ENCODE measurements at regions not wholly inside any gene's neighbourhood (a gene's known extent, or its start where the extent isn't known, plus 50 kb on each side); places are given as distances from the start of the nearest gene placed in this dataset.
A peak's percentile ranks its signal among the peaks of the same experiment; 100 is the strongest.

DNA sequence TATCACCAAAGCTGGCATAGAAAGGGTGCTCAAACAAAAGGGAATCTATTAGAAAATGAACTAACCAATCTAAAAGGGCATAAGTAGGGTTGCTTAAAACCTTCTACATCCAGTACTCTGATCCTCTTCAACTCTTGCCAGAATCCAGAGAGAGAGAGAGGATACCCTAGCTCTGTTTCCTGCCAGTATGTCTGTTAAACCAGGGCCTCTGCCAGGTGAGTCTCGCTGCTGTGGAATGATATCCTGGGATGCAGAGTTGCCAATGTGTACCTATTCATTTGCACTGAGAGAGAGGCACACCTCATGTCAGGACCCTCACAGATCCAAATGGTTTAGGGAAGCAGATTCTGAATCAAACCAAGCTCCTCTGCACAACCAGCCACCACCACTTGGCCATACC, 79.8 kb upstream of the DYNLRB2 start:
- H3K27ac ChIP-seq, result no peak overlapping the region
- DNase-seq, result no peak
- H3K36me3 ChIP-seq, result no peaks in the 10 kb centered on the region
- intact Hi-C loops (cut with DNase I; ENCODE audit: low total_unique reads), result no loop called here
- WGBS, 5 donors, result 53 to 86% (median 67%) methylated on average over 1 of the region's 1 CpG
- H3K4me1 ChIP-seq, result peaks cover 0 to 10% (median 3%) of the 10 kb centered on the region in 4 donors
- TF ChIP-seq EP300 (IDR thresholded peaks at IDR 0.05) (no peak), POLR2A (IDR thresholded peaks at IDR 0.05) (no peak), CTCF (IDR thresholded peaks at IDR 0.05) (no peak), POLR2AphosphoS5 (IDR thresholded peaks at IDR 0.05) (no peak)
- no peak overlapping the region for H3K4me3 ChIP-seq
- H3K27me3 ChIP-seq, result no peaks in the 10 kb centered on the region
- H3K9me3 ChIP-seq, result no peaks in the 10 kb centered on the region

- Histone ChIP-seq H3K27ac (no peak overlapping the region), H3K27me3 (no peaks in the 10 kb centered on the region), H3K36me3 (no peaks in the 10 kb centered on the region), H3K4me3 (no peak overlapping the region), H3K4me1 (peaks cover 0 to 10% (median 3%) of the 10 kb centered on the region in 4 donors), H3K9me3 (no peaks in the 10 kb centered on the region)
- no peak for DNase-seq
- TF ChIP-seq CTCF (IDR thresholded peaks at IDR 0.05), result no peak
- TF ChIP-seq EP300 (IDR thresholded peaks at IDR 0.05), result no peak
- TF ChIP-seq POLR2A (IDR thresholded peaks at IDR 0.05), result no peak
- 71 to 85% (median 74%) methylated on average over 4 to 5 of the region's 5 CpGs for whole genome bisulfite sequencing, 5 donors
- intact Hi-C loops (cut with DNase I; ENCODE audit: low total_unique reads), result no loop called here
Measured at GRCh38 chr16:80459966-80460365, 80.8 kb upstream of the DYNLRB2 start.

GRCh38 chr16:80459331-80459777, 81.4 kb upstream of the DYNLRB2 start:
- intact Hi-C loops (cut with DNase I; ENCODE audit: low total_unique reads), result no loop called here
- Histone ChIP-seq H3K4me1 (peaks cover 0 to 10% (median 3%) of the 10 kb centered on the region in 4 donors), H3K9me3 (no peaks in the 10 kb centered on the region), H3K4me3 (no peak overlapping the region), H3K27ac (no peak overlapping the region), H3K36me3 (no peaks in the 10 kb centered on the region), H3K27me3 (no peaks in the 10 kb centered on the region)
- 83 to 94% (median 92%) methylated on average over 3 of the region's 3 CpGs for WGBS, 5 donors
- no peak for TF ChIP-seq EP300 (IDR thresholded peaks at IDR 0.05)
- TF ChIP-seq POLR2A (IDR thresholded peaks at IDR 0.05), result no peak
- no peak for TF ChIP-seq POLR2AphosphoS5 (IDR thresholded peaks at IDR 0.05)
- TF ChIP-seq CTCF (IDR thresholded peaks at IDR 0.05), result no peak
- DNase-seq, result peak in 1 of 2 donors; percentile 76

DNA sequence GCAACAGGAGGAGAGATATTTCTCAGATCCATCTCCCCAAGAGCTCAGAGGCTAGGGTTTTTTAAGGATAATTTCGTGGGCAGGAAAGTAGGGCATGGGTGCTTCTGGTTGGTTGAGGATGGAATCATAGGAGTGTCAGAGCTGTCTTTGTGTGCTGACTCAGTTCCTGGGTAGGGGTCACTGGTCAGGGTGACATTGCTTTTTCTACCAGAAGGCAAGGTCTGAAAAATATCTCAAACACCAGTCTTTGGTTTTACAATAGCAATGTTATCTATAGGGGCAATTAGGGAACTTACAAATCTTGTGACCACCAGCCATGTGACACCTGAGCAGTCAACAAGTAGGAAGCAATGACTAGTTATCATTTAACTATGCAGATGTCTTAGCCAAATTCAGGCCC, 82.9 kb upstream of the DYNLRB2 start:
- H3K27ac ChIP-seq, result no peak overlapping the region
- H3K4me3 ChIP-seq, result no peak overlapping the region
- H3K36me3 ChIP-seq, result no peaks in the 10 kb centered on the region
- DNase-seq, result no peak
- intact Hi-C loops (cut with DNase I; ENCODE audit: low total_unique reads), result no loop called here
- TF ChIP-seq EP300 (IDR thresholded peaks at IDR 0.05), result no peak
- TF ChIP-seq POLR2AphosphoS5 (IDR thresholded peaks at IDR 0.05), result no peak
- no peak for TF ChIP-seq CTCF (IDR thresholded peaks at IDR 0.05)
- no peak for TF ChIP-seq POLR2A (IDR thresholded peaks at IDR 0.05)
- no peaks in the 10 kb centered on the region for H3K27me3 ChIP-seq
- 52 to 77% (median 68%) methylated on average over 1 of the region's 1 CpG for WGBS, 5 donors
- no peaks in the 10 kb centered on the region for H3K9me3 ChIP-seq
- peaks cover 0 to 7% (median 0%) of the 10 kb centered on the region in 4 donors for H3K4me1 ChIP-seq
